ENCODE measurements at regions not wholly inside any gene's neighbourhood (a gene's known extent, or its start where the extent isn't known, plus 50 kb on each side); places are given as distances from the start of the nearest gene placed in this dataset.

- TF ChIP-seq CTCF (IDR thresholded peaks at IDR 0.05) = no peak
- intact Hi-C loops (cut with micrococcal nuclease) = loop anchor here in 1 of 2 donors (10.0 kb wide), 1 partner anchor 235 kb away; no protein-coding TSS in a partner anchor
- no peaks in the 10 kb centered on the region for H4K20me1 ChIP-seq (ENCODE audit: insufficient read depth, low read length)
- Mint-ChIP-seq H3K27ac (peak overlapping the region in 1 of 7 donors; percentile 14), H3K36me3 (no peaks in the 10 kb centered on the region), H3K9me3 (no peaks in the 10 kb centered on the region), H3K4me1 (peaks cover 22% of the 10 kb centered on the region), H3K4me3 (no peak overlapping the region), H3K27me3 (ENCODE audit: low read depth in 3 of 3) (peaks cover 0 to 2% (median 0%) of the 10 kb centered on the region in 3 donors)
- H2AFZ ChIP-seq (ENCODE audit: insufficient read depth, low read depth, low read length, poor library complexity, severe bottlenecking) = no peak overlapping the region
- H3K9me3 ChIP-seq (replicated peaks in 1 of 2; ENCODE audit: control insufficient read depth in 1 of 2, insufficient read depth in 1 of 2, low read length in 2 of 2) = no peaks in the 10 kb centered on the region
- H3K4me1 ChIP-seq (ENCODE audit: control insufficient read depth in 1 of 2, insufficient read depth in 2 of 2, low read length in 2 of 2) = peaks cover 14% of the 10 kb centered on the region in 2 donors
- H3K79me2 ChIP-seq (ENCODE audit: insufficient read depth, low read length) = no peaks in the 10 kb centered on the region
- H3K4me3 ChIP-seq (replicated peaks in 1 of 3; ENCODE audit: low read depth in 2 of 3, low read length in 3 of 3) = no peak overlapping the region
- H3K27ac ChIP-seq (ENCODE audit: low read depth in 1 of 2, low read length in 2 of 2) = no peak overlapping the region
- no peaks in the 10 kb centered on the region for H3K27me3 ChIP-seq (ENCODE audit: control insufficient read depth in 2 of 2, insufficient read depth in 2 of 2, low read length in 2 of 2)
- WGBS (ENCODE audit: insufficient coverage) = 96% methylated on average over 6 of the region's 9 CpGs
- DNase-seq = no peak
- H3K9ac ChIP-seq (ENCODE audit: insufficient read depth, low read length, poor library complexity, severe bottlenecking) = no peak overlapping the region
- H3K36me3 ChIP-seq (replicated peaks in 1 of 2; ENCODE audit: control insufficient read depth in 1 of 2, insufficient read depth in 2 of 2, low read length in 2 of 2) = no peaks in the 10 kb centered on the region
- no peak overlapping the region for H3K4me2 ChIP-seq (replicated peaks; ENCODE audit: extremely low read depth, low read length, poor library complexity, severe bottlenecking)
Observed at GRCh38 chr3:72340056-72340455, 508.2 kb downstream of the SHQ1 start.

GRCh38 chr3:72339670-72340030 lies 508.6 kb downstream of the SHQ1 start:
- H4K20me1 ChIP-seq (ENCODE audit: insufficient read depth, low read length) = no peaks in the 10 kb centered on the region
- H3K4me2 ChIP-seq (replicated peaks; ENCODE audit: extremely low read depth, low read length, poor library complexity, severe bottlenecking) = no peak overlapping the region
- no peak overlapping the region for H3K27ac ChIP-seq (ENCODE audit: low read depth in 1 of 2, low read length in 2 of 2)
- H2AFZ ChIP-seq (ENCODE audit: insufficient read depth, low read depth, low read length, poor library complexity, severe bottlenecking) = no peak overlapping the region
- H3K36me3 ChIP-seq (replicated peaks in 1 of 2; ENCODE audit: control insufficient read depth in 1 of 2, insufficient read depth in 2 of 2, low read length in 2 of 2) = no peaks in the 10 kb centered on the region
- no CpG with 5 or more reads among the region's 4 CpGs for WGBS (ENCODE audit: insufficient coverage)
- no peaks in the 10 kb centered on the region for H3K79me2 ChIP-seq (ENCODE audit: insufficient read depth, low read length)
- Mint-ChIP-seq H3K4me3 (no peak overlapping the region), H3K27ac (peak overlapping the region in 1 of 7 donors; percentile 78), H3K4me1 (peaks cover 18% of the 10 kb centered on the region), H3K9me3 (no peaks in the 10 kb centered on the region), H3K36me3 (no peaks in the 10 kb centered on the region), H3K27me3 (ENCODE audit: low read depth in 3 of 3) (peaks cover 0 to 4% (median 0%) of the 10 kb centered on the region in 3 donors)
- intact Hi-C loops (cut with micrococcal nuclease) = loop anchor here in 1 of 2 donors (5.0 to 10.0 kb wide), 2 partner anchors 67 to 235 kb away; no protein-coding TSS in a partner anchor
- H3K9ac ChIP-seq (ENCODE audit: insufficient read depth, low read length, poor library complexity, severe bottlenecking) = no peak overlapping the region
- no peak for DNase-seq
- H3K27me3 ChIP-seq (ENCODE audit: control insufficient read depth in 2 of 2, insufficient read depth in 2 of 2, low read length in 2 of 2) = no peaks in the 10 kb centered on the region
- no peak for TF ChIP-seq CTCF (IDR thresholded peaks at IDR 0.05)
- H3K4me1 ChIP-seq (ENCODE audit: control insufficient read depth in 1 of 2, insufficient read depth in 2 of 2, low read length in 2 of 2) = peaks cover 10% of the 10 kb centered on the region in 2 donors
- no peaks in the 10 kb centered on the region for H3K9me3 ChIP-seq (replicated peaks in 1 of 2; ENCODE audit: control insufficient read depth in 1 of 2, insufficient read depth in 1 of 2, low read length in 2 of 2)
- no peak overlapping the region for H3K4me3 ChIP-seq (replicated peaks in 1 of 3; ENCODE audit: low read depth in 2 of 3, low read length in 3 of 3)
